ENCODE measurements at regions not wholly inside any gene's neighbourhood (a gene's known extent, or its start where the extent isn't known, plus 50 kb on each side); places are given as distances from the start of the nearest gene placed in this dataset.
"Not testable (repeated sequence)": the region's sequence is repeated elsewhere in the genome, so short reads cannot be mapped to it uniquely, and the experiment has no call there.

- intact Hi-C loops (cut with micrococcal nuclease): no loop called here
- Histone ChIP-seq H3K79me2 (ENCODE audit: low read length) (no peaks in the 10 kb centered on the region), H3K27ac (ENCODE audit: low read length) (no peak overlapping the region), H3K9me3 (ENCODE audit: low read length) (no peaks in the 10 kb centered on the region), H3K27me3 (ENCODE audit: low read length) (no peaks in the 10 kb centered on the region), H3K4me3 (ENCODE audit: low read length) (no peak overlapping the region), H3K4me2 (ENCODE audit: low read length) (no peak overlapping the region), H2AFZ (ENCODE audit: low read length) (no peak overlapping the region), H3K36me3 (ENCODE audit: low read depth, low read length) (no peaks in the 10 kb centered on the region), H3K9ac (ENCODE audit: low read length) (no peak overlapping the region), H3F3A (ENCODE audit: low read length, unreplicated experiment) (no peaks in the 10 kb centered on the region), H3K4me1 (ENCODE audit: insufficient read depth, low read length) (peaks cover 5% of the 10 kb centered on the region; the same call in 1 of the 2 replicates), H3K9me2 (replicated peaks; ENCODE audit: low read length) (no peaks in the 10 kb centered on the region), H4K20me1 (ENCODE audit: low read length) (no peaks in the 10 kb centered on the region)
- ChIA-PET POLR2A (ENCODE audit: unreplicated experiment) (no interaction called here), CTCF (no interaction called here)
- BruUV-seq (replicated peaks): no TSS peak
- ATAC-seq (no peak), DNase-seq (no peak)
- TF ChIP-seq EZH2 (IDR thresholded peaks at IDR 0.05; ENCODE audit: low read length, unreplicated experiment) (no peak), CTCF (conservative IDR thresholded peaks at IDR 0.05; ENCODE audit: low read depth, low read length) (no peak), EZH2phosphoT487 (IDR thresholded peaks at IDR 0.05; ENCODE audit: borderline replicate concordance, low read length) (no peak)
These were observed 117.1 kb upstream of the KRR1 start for GRCh38 chr12:75628511-75628910.

GRCh38 chr12:75623631-75624154, 112.3 kb upstream of the KRR1 start:
- BruUV-seq (replicated peaks): no TSS peak
- H3K4me2 ChIP-seq (ENCODE audit: low read length): no peak overlapping the region
- no peaks in the 10 kb centered on the region for H3K9me2 ChIP-seq (replicated peaks; ENCODE audit: low read length)
- H3K27ac ChIP-seq (ENCODE audit: low read length): no peak overlapping the region
- intact Hi-C loops (cut with micrococcal nuclease): loop anchor here (5.0 kb wide), 3 partner anchors 96 to 414 kb away; no protein-coding TSS in a partner anchor
- TF ChIP-seq EZH2 (IDR thresholded peaks at IDR 0.05; ENCODE audit: low read length, unreplicated experiment) (no peak), CTCF (conservative IDR thresholded peaks at IDR 0.05; ENCODE audit: low read depth, low read length) (peak; percentile 62), EZH2phosphoT487 (IDR thresholded peaks at IDR 0.05; ENCODE audit: borderline replicate concordance, low read length) (no peak)
- H3K4me1 ChIP-seq (ENCODE audit: insufficient read depth, low read length): peaks cover 10% of the 10 kb centered on the region; the same call in 1 of the 2 replicates
- H3K27me3 ChIP-seq (ENCODE audit: low read length): no peaks in the 10 kb centered on the region
- no peak overlapping the region; the same call in 1 of the 2 replicates for H2AFZ ChIP-seq (ENCODE audit: low read length)
- ChIA-PET POLR2A (ENCODE audit: unreplicated experiment) (no interaction called here), CTCF (interaction anchor here (0.6 to 1.0 kb wide), 2 partner anchors 35 to 355 kb away, joined by 4 to 8 read pairs; no protein-coding TSS in a partner anchor)
- no peaks in the 10 kb centered on the region for H3F3A ChIP-seq (ENCODE audit: low read length, unreplicated experiment)
- no peak overlapping the region for H3K4me3 ChIP-seq (ENCODE audit: low read length)
- DNase-seq (peak; percentile 54), ATAC-seq (peak; percentile 84)
- no peaks in the 10 kb centered on the region for H3K9me3 ChIP-seq (ENCODE audit: low read length)
- H3K36me3 ChIP-seq (ENCODE audit: low read depth, low read length): no peaks in the 10 kb centered on the region
- no peaks in the 10 kb centered on the region for H3K79me2 ChIP-seq (ENCODE audit: low read length)
- no peaks in the 10 kb centered on the region for H4K20me1 ChIP-seq (ENCODE audit: low read length)
- no peak overlapping the region for H3K9ac ChIP-seq (ENCODE audit: low read length)

- H3K27me3 ChIP-seq (ENCODE audit: low read length): no peaks in the 10 kb centered on the region
- peaks cover 10% of the 10 kb centered on the region; the same call in 1 of the 2 replicates for H3K4me1 ChIP-seq (ENCODE audit: insufficient read depth, low read length)
- H3K4me2 ChIP-seq (ENCODE audit: low read length): no peak overlapping the region
- H3F3A ChIP-seq (ENCODE audit: low read length, unreplicated experiment): no peaks in the 10 kb centered on the region
- DNase-seq (no peak), ATAC-seq (no peak)
- H3K79me2 ChIP-seq (ENCODE audit: low read length): no peaks in the 10 kb centered on the region
- BruUV-seq (replicated peaks): no TSS peak
- no peaks in the 10 kb centered on the region for H3K9me2 ChIP-seq (replicated peaks; ENCODE audit: low read length)
- no peak for TF ChIP-seq EZH2 (IDR thresholded peaks at IDR 0.05; ENCODE audit: low read length, unreplicated experiment)
- no peak overlapping the region for H3K27ac ChIP-seq (ENCODE audit: low read length)
- intact Hi-C loops (cut with micrococcal nuclease): loop anchor here (5.0 kb wide), 3 partner anchors 95 to 415 kb away; no protein-coding TSS in a partner anchor
- no peaks in the 10 kb centered on the region for H3K36me3 ChIP-seq (ENCODE audit: low read depth, low read length)
- H3K9me3 ChIP-seq (ENCODE audit: low read length): no peaks in the 10 kb centered on the region
- peak overlapping the region; percentile 5; the same call in 1 of the 2 replicates for H2AFZ ChIP-seq (ENCODE audit: low read length)
- ChIA-PET CTCF (no interaction called here), POLR2A (ENCODE audit: unreplicated experiment) (no interaction called here)
- H3K9ac ChIP-seq (ENCODE audit: low read length): no peak overlapping the region
- H3K4me3 ChIP-seq (ENCODE audit: low read length): no peak overlapping the region
- no peaks in the 10 kb centered on the region for H4K20me1 ChIP-seq (ENCODE audit: low read length)
These were observed 111.1 kb upstream of the KRR1 start for GRCh38 chr12:75622492-75622891.

- ATAC-seq; intact Hi-C loops (cut with micrococcal nuclease): not testable (repeated sequence)
These were observed 103.0 kb upstream of the KRR1 start for GRCh38 chr12:75614396-75614795.

More at GRCh38 chr12:75614396-75614795, 103.0 kb upstream of the KRR1 start:
- H3K4me3 ChIP-seq (ENCODE audit: low read length); H3F3A ChIP-seq (ENCODE audit: low read length, unreplicated experiment); DNase-seq; H3K27ac ChIP-seq (ENCODE audit: low read length); H3K4me1 ChIP-seq (ENCODE audit: insufficient read depth, low read length); H3K36me3 ChIP-seq (ENCODE audit: low read depth, low read length); H4K20me1 ChIP-seq (ENCODE audit: low read length); POLR2A ChIA-PET (ENCODE audit: unreplicated experiment); CTCF ChIA-PET; H3K9me3 ChIP-seq (ENCODE audit: low read length); H3K79me2 ChIP-seq (ENCODE audit: low read length); BruUV-seq (replicated peaks); H3K27me3 ChIP-seq (ENCODE audit: low read length); H3K9me2 ChIP-seq (replicated peaks; ENCODE audit: low read length); H3K9ac ChIP-seq (ENCODE audit: low read length); H3K4me2 ChIP-seq (ENCODE audit: low read length); H2AFZ ChIP-seq (ENCODE audit: low read length): not testable (repeated sequence)

Data from PC-3 (cell line).